IMR-90 (cell line): ENCODE measurements at regions not wholly inside any gene's neighbourhood (a gene's known extent, or its start where the extent isn't known, plus 50 kb on each side); places are given as distances from the start of the nearest gene placed in this dataset.

Experiments
- CEBPB ChIP-seq: IDR thresholded peaks from 2 replicates; pipeline ENCODE4 v1.6.1; 2012; ENCODE audit warnings: low read depth, low read length, improper control_type of control experiment
- CHD1 ChIP-seq: IDR thresholded peaks from 2 replicates; pipeline ENCODE4 v1.6.1; 2012; ENCODE audit warnings: low read depth, low read length, improper control_type of control experiment
- CTCF ChIP-seq: conservative IDR thresholded peaks from 2 replicates; pipeline ENCODE4 v1.5.1; 2012; ENCODE audit warnings: mild to moderate bottlenecking, low read depth, low read length, improper control_type of control experiment
- MXI1 ChIP-seq: IDR thresholded peaks from 2 replicates; pipeline ENCODE4 v1.6.1; 2012; ENCODE audit warnings: low read depth, mild to moderate bottlenecking, low read length, moderate library complexity, borderline replicate concordance
- POLR2A ChIP-seq: IDR thresholded peaks from 2 replicates; pipeline ENCODE4 v1.6.1; 2012; ENCODE audit warnings: mild to moderate bottlenecking, low read depth, low read length
- RAD21 ChIP-seq: IDR thresholded peaks from 2 replicates; pipeline ENCODE4 v1.6.1; 2012; ENCODE audit warnings: low read length, improper control_type of control experiment
- RCOR1 ChIP-seq: IDR thresholded peaks from 2 replicates; pipeline ENCODE4 v1.6.1; 2012; ENCODE audit warnings: mild to moderate bottlenecking, low read length, improper control_type of control experiment; ENCODE audit not compliant: insufficient replicate concordance

GRCh38 chr5:100108883-100109282 is 426.3 kb upstream of the FAM174A start:
- TF ChIP-seq CTCF (no peak), MXI1 (no peak), RCOR1 (no peak), RAD21 (no peak), POLR2A (no peak), CEBPB (no peak), CHD1 (no peak)
